Neuronal stem cell (in vitro differentiated cells): ENCODE measurements at regions not wholly inside any gene's neighbourhood (a gene's known extent, or its start where the extent isn't known, plus 50 kb on each side); places are given as distances from the start of the nearest gene placed in this dataset.

Experiments
- DNase-seq: peaks from one replicate; pipeline ENCODE4 v3.0.0-alpha.2; 2013; ENCODE audit warnings: low spot score
- H2AFZ ChIP-seq: one replicate; pipeline ENCODE4 v1.6.1; 2013; ENCODE audit warnings: mild to moderate bottlenecking, low read length, inconsistent platforms
- H2AK5ac ChIP-seq: 2 replicates; pipeline ENCODE4 v1.6.1; 2013; ENCODE audit warnings: low read depth, mild to moderate bottlenecking, inconsistent platforms, low read length, moderate library complexity, mixed read lengths
- H2BK120ac ChIP-seq: 2 replicates; pipeline ENCODE4 v1.6.1; 2013; ENCODE audit warnings: low read depth, mild to moderate bottlenecking, inconsistent platforms, low read length, moderate library complexity, mixed read lengths
- H2BK12ac ChIP-seq: one replicate; pipeline ENCODE4 v1.6.1; 2013; ENCODE audit warnings: low read length, inconsistent platforms
- H2BK15ac ChIP-seq: 2 replicates; pipeline ENCODE4 v1.6.1; 2013; ENCODE audit warnings: mild to moderate bottlenecking, low read length, inconsistent platforms, mixed read lengths
- H2BK5ac ChIP-seq: one replicate; pipeline ENCODE4 v1.6.1; 2013; ENCODE audit warnings: inconsistent platforms, mild to moderate bottlenecking, low read length, moderate library complexity
- H3K14ac ChIP-seq: one replicate; pipeline ENCODE4 v1.6.1; 2013; ENCODE audit warnings: low read length, inconsistent platforms
- H3K18ac ChIP-seq: 2 replicates; pipeline ENCODE4 v1.6.1; 2013; ENCODE audit warnings: low read length, inconsistent platforms
- H3K23ac ChIP-seq: 2 replicates; pipeline ENCODE4 v1.6.1; 2013; ENCODE audit warnings: low read depth, mild to moderate bottlenecking, mixed read lengths, low read length, inconsistent platforms; ENCODE audit not compliant: poor library complexity
- H3K27ac ChIP-seq: replicated peaks from 3 replicates; pipeline ENCODE4 v1.5.1; 2013; ENCODE audit warnings: low read length, inconsistent platforms
- H3K27me3 ChIP-seq, 3 experiments: 2 replicates each; pipeline ENCODE4 v1.6.1; 2013; ENCODE audit warnings: low read length in 3 of 3, mild to moderate bottlenecking in 2 of 3, inconsistent platforms in 1 of 3, low read depth in 1 of 3, mixed read lengths in 1 of 3, moderate library complexity in 1 of 3; ENCODE audit not compliant: control insufficient read depth in 3 of 3, insufficient read depth in 3 of 3
- H3K36me3 ChIP-seq, 2 donors: replicated peaks in 1 of 2; 2 replicates each; pipeline ENCODE4 v1.6.1; 2013; ENCODE audit warnings: low read length in 2 of 2; ENCODE audit not compliant: control insufficient read depth in 2 of 2, insufficient read depth in 2 of 2
- H3K4ac ChIP-seq: 2 replicates; pipeline ENCODE4 v1.6.1; 2013; ENCODE audit warnings: inconsistent platforms, mild to moderate bottlenecking, low read length, moderate library complexity
- H3K4me1 ChIP-seq, 2 donors: 1 replicate in 1 of 2; 2 replicates in 1 of 2; pipeline ENCODE4 v1.6.1; 2013; ENCODE audit warnings: low read length in 2 of 2, low read depth in 1 of 2; ENCODE audit not compliant: control insufficient read depth in 2 of 2, insufficient read depth in 1 of 2
- H3K4me2 ChIP-seq: one replicate; pipeline ENCODE4 v1.6.1; 2013; ENCODE audit warnings: mild to moderate bottlenecking, low read length, inconsistent platforms; ENCODE audit not compliant: insufficient read depth, poor library complexity, severe bottlenecking
- H3K4me3 ChIP-seq, 2 donors: 2 replicates each; pipeline ENCODE4 v1.5.1; 2013; ENCODE audit warnings: low read length in 2 of 2, mild to moderate bottlenecking in 2 of 2, inconsistent platforms in 1 of 2, moderate library complexity in 1 of 2
- H3K79me1 ChIP-seq: one replicate; pipeline ENCODE4 v1.6.1; 2013; ENCODE audit warnings: low read depth, mild to moderate bottlenecking, inconsistent platforms, low read length, moderate library complexity
- H3K9ac ChIP-seq: one replicate; pipeline ENCODE4 v1.6.1; 2013; ENCODE audit warnings: mild to moderate bottlenecking, low read depth, low read length, inconsistent platforms; ENCODE audit not compliant: poor library complexity
- H3K9me3 ChIP-seq, 2 donors: replicated peaks in 1 of 2; 2 replicates each; pipeline versions ENCODE3 to v1.6.1; 2013; ENCODE audit warnings: low read length in 2 of 2, mild to moderate bottlenecking in 2 of 2, inconsistent platforms in 1 of 2, low read depth in 1 of 2, mixed read lengths in 1 of 2, moderate library complexity in 1 of 2; ENCODE audit not compliant: control insufficient read depth in 2 of 2, insufficient read depth in 1 of 2
- H4K8ac ChIP-seq: one replicate; pipeline ENCODE4 v1.6.1; 2013; ENCODE audit warnings: low read depth, mild to moderate bottlenecking, inconsistent platforms, low read length, moderate library complexity
- H4K91ac ChIP-seq: one replicate; pipeline ENCODE4 v1.6.1; 2013; ENCODE audit warnings: low read length, low read depth, mild to moderate bottlenecking, inconsistent platforms; ENCODE audit not compliant: poor library complexity
- WGBS, 2 donors: extraction: QIAGEN DNeasy Blood & Tissue Kit; methylation state at CpG; one replicate each; pipeline ENCODE4 v1.1.7; 2013; ENCODE audit warnings: missing lambda C conversion rate in 2 of 2, mixed read lengths in 1 of 2; ENCODE audit not compliant: insufficient read length in 2 of 2, insufficient replicate concordance in 1 of 2; ENCODE audit errors: extremely low coverage in 2 of 2; 5-methylcytosine and 5-hydroxymethylcytosine counted together

- no peak overlapping the region for H3K4me2 ChIP-seq
- H3K27me3 ChIP-seq, result no peaks in the 10 kb centered on the region
- H3K4ac ChIP-seq, result no peak overlapping the region
- no peaks in the 10 kb centered on the region for H3K79me1 ChIP-seq
- H3K4me1 ChIP-seq, result no peaks in the 10 kb centered on the region
- H2BK15ac ChIP-seq, result no peak overlapping the region
- no peak overlapping the region for H4K91ac ChIP-seq
- no peak overlapping the region for H4K8ac ChIP-seq
- WGBS, 2 donors, result no CpG with 5 or more reads among the region's 1 CpG
- no peak for DNase-seq
- H3K27ac ChIP-seq, result no peak overlapping the region
- no peak overlapping the region for H3K23ac ChIP-seq
- H2AFZ ChIP-seq, result no peak overlapping the region
- no peak overlapping the region for H2BK5ac ChIP-seq
- peaks cover 0 to 2% of the 10 kb centered on the region in 2 donors for H3K9me3 ChIP-seq
- H3K36me3 ChIP-seq, result no peaks in the 10 kb centered on the region
- H2BK12ac ChIP-seq, result no peak overlapping the region
- H2AK5ac ChIP-seq, result no peak overlapping the region
- H3K18ac ChIP-seq, result no peak overlapping the region
- H3K14ac ChIP-seq, result no peak overlapping the region
- no peak overlapping the region for H3K9ac ChIP-seq
- H2BK120ac ChIP-seq, result no peak overlapping the region
- no peak overlapping the region for H3K4me3 ChIP-seq
These were observed 103.4 kb upstream of the ZNF678 start for GRCh38 chr1:227459977-227460376.

- Histone ChIP-seq H2AFZ (no peak overlapping the region), H4K91ac (no peak overlapping the region), H2AK5ac (no peak overlapping the region), H3K4me2 (no peak overlapping the region), H3K36me3 (no peaks in the 10 kb centered on the region), H2BK15ac (no peak overlapping the region), H3K4ac (no peak overlapping the region), H3K14ac (no peak overlapping the region), H4K8ac (no peak overlapping the region), H3K79me1 (no peaks in the 10 kb centered on the region), H3K9ac (no peak overlapping the region), H3K18ac (no peak overlapping the region), H3K27ac (no peak overlapping the region), H2BK12ac (no peak overlapping the region), H3K23ac (no peak overlapping the region), H3K27me3 (no peaks in the 10 kb centered on the region), H2BK5ac (no peak overlapping the region), H3K9me3 (no peaks in the 10 kb centered on the region), H2BK120ac (no peak overlapping the region), H3K4me1 (no peaks in the 10 kb centered on the region), H3K4me3 (no peak overlapping the region)
- DNase-seq, result no peak
These were observed 104.0 kb upstream of the ZNF678 start for GRCh38 chr1:227459326-227459841.

GRCh38 chr1:227454686-227455085, 108.7 kb upstream of the ZNF678 start:
- H3K9ac ChIP-seq, result no peak overlapping the region
- no peak overlapping the region for H2AFZ ChIP-seq
- no peak overlapping the region for H3K4ac ChIP-seq
- H3K23ac ChIP-seq, result no peak overlapping the region
- H3K79me1 ChIP-seq, result no peaks in the 10 kb centered on the region
- H3K14ac ChIP-seq, result peak overlapping the region; percentile 77
- H3K4me3 ChIP-seq, result no peak overlapping the region
- no peak overlapping the region for H2AK5ac ChIP-seq
- no peak overlapping the region for H2BK12ac ChIP-seq
- H3K36me3 ChIP-seq, result no peaks in the 10 kb centered on the region
- no peak overlapping the region for H4K91ac ChIP-seq
- no CpG with 5 or more reads among the region's 4 CpGs for WGBS, 2 donors
- DNase-seq, result no peak
- H2BK15ac ChIP-seq, result no peak overlapping the region
- no peaks in the 10 kb centered on the region for H3K9me3 ChIP-seq
- peaks cover 0 to 3% of the 10 kb centered on the region in 2 donors for H3K4me1 ChIP-seq
- no peaks in the 10 kb centered on the region for H3K27me3 ChIP-seq
- H3K4me2 ChIP-seq, result no peak overlapping the region
- H3K18ac ChIP-seq, result no peak overlapping the region
- no peak overlapping the region for H2BK5ac ChIP-seq
- no peak overlapping the region for H4K8ac ChIP-seq
- no peak overlapping the region for H3K27ac ChIP-seq
- H2BK120ac ChIP-seq, result no peak overlapping the region

GRCh38 chr1:227453631-227454355, 109.6 kb upstream of the ZNF678 start:
- WGBS, 2 donors, result no CpG with 5 or more reads among the region's 9 CpGs
- H2AK5ac ChIP-seq, result peak overlapping the region; percentile 54
- H3K27me3 ChIP-seq, result no peaks in the 10 kb centered on the region

More at GRCh38 chr1:227453631-227454355, 109.6 kb upstream of the ZNF678 start:
- Histone ChIP-seq H3K9ac (no peak overlapping the region), H3K4me3 (peak overlapping the region in 1 of 2 donors; percentile 38), H2BK120ac (no peak overlapping the region), H3K18ac (no peak overlapping the region), H2AFZ (no peak overlapping the region), H2BK12ac (no peak overlapping the region), H3K4ac (no peak overlapping the region), H4K8ac (peak overlapping the region; percentile 48), H3K79me1 (no peaks in the 10 kb centered on the region), H3K14ac (no peak overlapping the region), H3K4me1 (peaks cover 0 to 3% of the 10 kb centered on the region in 2 donors), H3K4me2 (no peak overlapping the region), H2BK15ac (no peak overlapping the region), H3K27ac (no peak overlapping the region), H4K91ac (no peak overlapping the region), H3K23ac (no peak overlapping the region), H3K9me3 (no peaks in the 10 kb centered on the region), H3K36me3 (no peaks in the 10 kb centered on the region), H2BK5ac (no peak overlapping the region)
- DNase-seq, result no peak
